HCT116 (cell line): ENCODE measurements at regions not wholly inside any gene's neighbourhood (a gene's known extent, or its start where the extent isn't known, plus 50 kb on each side); places are given as distances from the start of the nearest gene placed in this dataset.
A peak's percentile ranks its signal among the peaks of the same experiment; 100 is the strongest.

Source experiments
- ATAC-seq: fragments of 200-7000 bp; cut with Tn5 transposase; 2 replicates; pipeline ENCODE4 v1.9.1; 2020; ENCODE audit warnings: mild to moderate bottlenecking, moderate library complexity
- BruUV-seq: library from RNA; stranded (reverse); fragments of 400-500 nt; replicated peaks from 2 replicates; lab custom pipeline; 2021; lab: Mats Ljungman, UMichigan
- CTCF ChIA-PET: fragments of 300-600 bp; sonication (Branson Sonifier 250); formaldehyde crosslinking; loops from one replicate; lab custom pipeline; 2021; ENCODE audit warnings: antibody characterized with exemption; lab: Charles Lee
- POLR2A ChIA-PET: fragments of 300-600, 350-600 bp; sonication (Branson Sonifier 250); formaldehyde crosslinking; loops from one replicate; lab custom pipeline; 2021; ENCODE audit warnings: antibody characterized with exemption; lab: Charles Lee
- RAD21 ChIA-PET, 2 experiments: fragments of 300-600 bp; sonication (Branson Sonifier 250); formaldehyde crosslinking; loops; one replicate each; lab custom pipeline; 2023; ENCODE audit warnings: low total read pairs in 2 of 2; ENCODE audit not compliant: uncharacterized antibody in 2 of 2, unreplicated experiment in 2 of 2, low non-redundant PET in 1 of 2; lab: Charles Lee
- DNase-seq: peaks from one replicate; pipeline ENCODE4 v3.0.0-alpha.2; 2010; ENCODE audit warnings: low read depth, low spot score
- H2AFZ ChIP-seq: fragments of 200-600 bp; shearing (Covaris generic), sonication (generic); 2 replicates; pipeline ENCODE4 v1.6.1; 2017; ENCODE audit warnings: low read depth, mixed run types, mixed read lengths, antibody characterized with exemption, low read length; ENCODE audit not compliant: poor library complexity, severe bottlenecking
- H3K27ac ChIP-seq: 2 replicates; pipeline ENCODE4 v1.5.1; 2012; ENCODE audit warnings: low read depth, low read length
- H3K27me3 ChIP-seq: fragments of 200-600 bp; sonication (generic); 2 replicates; pipeline ENCODE4 v1.6.1; 2016; ENCODE audit warnings: mixed run types, low read length, mixed read lengths; ENCODE audit not compliant: insufficient read depth
- H3K36me3 ChIP-seq, 2 experiments: fragments of 200-500 bp in 1 of 2; fragments of 200-600 bp in 1 of 2; sonication (Bioruptor generic) in 1 of 2; sonication (generic) in 1 of 2; 2 replicates each; pipeline versions ENCODE4 v1.5.1 to v1.6.1; 2014 to 2016; ENCODE audit warnings: low read length in 2 of 2, inconsistent platforms in 1 of 2, mixed read lengths in 1 of 2, mixed run types in 1 of 2; ENCODE audit not compliant: insufficient read depth in 2 of 2, control insufficient read depth in 1 of 2
- H3K4me1 ChIP-seq, 2 experiments: fragments of 200-600 bp in 1 of 2; sonication (generic) in 1 of 2; 2 replicates each; pipeline versions ENCODE4 v1.5.1 to v1.6.1; 2012 to 2017; ENCODE audit warnings: low read length in 2 of 2, inconsistent platforms in 1 of 2, mild to moderate bottlenecking in 1 of 2, mixed read lengths in 1 of 2, mixed run types in 1 of 2, moderate library complexity in 1 of 2; ENCODE audit not compliant: insufficient read depth in 2 of 2, control insufficient read depth in 1 of 2
- H3K4me2 ChIP-seq: fragments of 200-600 bp; sonication (generic); 2 replicates; pipeline ENCODE4 v1.6.1; 2017; ENCODE audit warnings: mixed run types, low read length, mixed read lengths
- H3K4me3 ChIP-seq, 2 experiments: fragments of 200-600 bp in 1 of 2; sonication (generic) in 1 of 2; replicated peaks in 1 of 2; 2 replicates each; pipeline ENCODE4 v1.5.1; 2011 to 2016; ENCODE audit warnings: low read length in 2 of 2, control low read depth in 1 of 2, low read depth in 1 of 2, mild to moderate bottlenecking in 1 of 2, mixed read lengths in 1 of 2, mixed run types in 1 of 2
- H3K79me2 ChIP-seq: fragments of 200-600 bp; sonication (generic); 2 replicates; pipeline ENCODE4 v1.6.1; 2017; ENCODE audit warnings: mild to moderate bottlenecking, mixed run types, low read length, moderate library complexity, mixed read lengths; ENCODE audit not compliant: insufficient read depth
- H3K9ac ChIP-seq: fragments of 200-600 bp; sonication (generic); 2 replicates; pipeline ENCODE4 v1.6.1; 2016; ENCODE audit warnings: low read length, mixed read lengths
- H3K9me2 ChIP-seq: fragments of 200-600 bp; sonication (generic), shearing (Covaris generic); 2 replicates; pipeline ENCODE4 v1.6.1; 2017; ENCODE audit warnings: mixed run types, mild to moderate bottlenecking, moderate library complexity; ENCODE audit not compliant: insufficient read depth
- H3K9me3 ChIP-seq, 2 experiments: fragments of 200-500 bp in 1 of 2; fragments of 200-600 bp in 1 of 2; sonication (Bioruptor generic) in 1 of 2; sonication (generic) in 1 of 2; 2 replicates each; pipeline ENCODE4 v1.6.1; 2014 to 2017; ENCODE audit warnings: low read length in 2 of 2, mixed read lengths in 2 of 2, inconsistent platforms in 1 of 2, low read depth in 1 of 2, mild to moderate bottlenecking in 1 of 2, mixed run types in 1 of 2, moderate library complexity in 1 of 2; ENCODE audit not compliant: control insufficient read depth in 1 of 2, insufficient read depth in 1 of 2
- H4K20me1 ChIP-seq: fragments of 200-600 bp; sonication (generic), shearing (Covaris generic); 2 replicates; pipeline ENCODE4 v1.6.1; 2017; ENCODE audit warnings: mixed run types, mild to moderate bottlenecking, moderate library complexity; ENCODE audit not compliant: insufficient read depth
- ATF3 ChIP-seq: IDR thresholded peaks from 2 replicates; pipeline ENCODE4 v1.6.1; 2012
- CBX3 ChIP-seq: IDR thresholded peaks from 2 replicates; pipeline ENCODE4 v1.6.1; 2012; ENCODE audit warnings: low read depth
- CEBPB ChIP-seq: IDR thresholded peaks from 2 replicates; pipeline ENCODE4 v1.6.1; 2012; ENCODE audit warnings: low read depth
- CTCF ChIP-seq, 3 experiments: fragments of 200-600 bp in 1 of 3; sonication (generic) in 1 of 3; IDR thresholded peaks in 2 of 3; conservative IDR thresholded peaks in 1 of 3; 2 replicates each; pipeline ENCODE4 v1.5.1; 2012 to 2017; ENCODE audit warnings: low read depth in 2 of 3, low read length in 2 of 3, antibody characterized with exemption in 1 of 3, borderline replicate concordance in 1 of 3, control low read depth in 1 of 3, mild to moderate bottlenecking in 1 of 3, mixed read lengths in 1 of 3, mixed run types in 1 of 3, moderate library complexity in 1 of 3; ENCODE audit not compliant: insufficient read depth in 1 of 3
- EGR1 ChIP-seq: IDR thresholded peaks from 2 replicates; pipeline ENCODE4 v1.6.1; 2012; ENCODE audit warnings: low read depth
- EZH2 ChIP-seq: fragments of 200-600 bp; sonication (generic); IDR thresholded peaks from 2 replicates; pipeline ENCODE4 v1.6.1; 2017; ENCODE audit warnings: antibody characterized with exemption, mixed run types
- RAD21 ChIP-seq: IDR thresholded peaks from 2 replicates; pipeline ENCODE4 v1.6.1; 2012; ENCODE audit warnings: low read depth, mild to moderate bottlenecking
- REST ChIP-seq: IDR thresholded peaks from 2 replicates; pipeline ENCODE4 v1.6.1; 2012; ENCODE audit warnings: low read depth
- SIN3A ChIP-seq: IDR thresholded peaks from 2 replicates; pipeline ENCODE4 v1.6.1; 2012; ENCODE audit warnings: low read depth
- YY1 ChIP-seq: IDR thresholded peaks from 2 replicates; pipeline ENCODE4 v1.6.1; 2011; ENCODE audit warnings: low read length, low read depth, moderate library complexity, mild to moderate bottlenecking; ENCODE audit not compliant: insufficient replicate concordance; ENCODE audit errors: extremely low read depth
- ZFX ChIP-seq: fragments of 450-650 bp; IDR thresholded peaks from 2 replicates; pipeline ENCODE4 v1.6.1; 2017
- ZNF274 ChIP-seq: fragments of 200-500 bp; sonication (Bioruptor generic); IDR thresholded peaks from 2 replicates; pipeline ENCODE4 v1.6.1; 2014; ENCODE audit warnings: mild to moderate bottlenecking, low read depth, low read length, inconsistent platforms
- intact Hi-C: fragments of 100-400 bp; cut with micrococcal nuclease; formaldehyde crosslinking; loops from 2 replicates; pipeline ENCODE4 v1.10.0; 2022
- TF ChIP-seq, protein P1 (sequence below): IDR thresholded peaks from 2 replicates; pipeline ENCODE4 v1.6.1; 2011; ENCODE audit warnings: mild to moderate bottlenecking, low read length, moderate library complexity; ENCODE audit not compliant: insufficient replicate concordance; ENCODE audit errors: extremely low read depth

DNA sequence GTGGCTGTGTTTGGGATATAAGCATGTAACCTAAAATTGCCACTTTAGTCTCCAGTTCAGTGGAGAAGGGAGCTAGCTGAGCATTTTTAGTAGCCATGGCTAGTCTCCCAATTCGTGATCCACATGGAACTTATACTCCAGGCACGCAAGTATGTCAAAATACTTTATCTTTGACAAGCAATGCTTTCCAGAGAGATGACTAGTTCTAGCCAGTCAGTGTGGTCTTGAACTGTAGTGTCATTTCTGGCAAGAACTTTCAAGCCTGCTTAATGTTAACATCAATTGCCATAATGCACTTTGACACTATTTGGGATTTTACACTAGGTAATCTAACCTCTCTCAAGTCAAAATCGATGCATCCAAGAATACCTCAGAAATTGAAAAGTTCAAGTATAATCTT lies 660.0 kb downstream of the PTPRC start:
- RAD21 ChIA-PET, result no interaction called here
- H3K27ac ChIP-seq, result no peak overlapping the region
- no peaks in the 10 kb centered on the region for H3K9me2 ChIP-seq
- H3K4me2 ChIP-seq, result no peak overlapping the region
- BruUV-seq, result no TSS peak
- intact Hi-C loops, result no loop called here
- no peaks in the 10 kb centered on the region for H3K9me3 ChIP-seq
- H3K36me3 ChIP-seq, result no peaks in the 10 kb centered on the region
- TF ChIP-seq SIN3A (no peak), ZNF274 (no peak), CBX3 (no peak), ZFX (no peak), EZH2 (no peak), EGR1 (no peak), ATF3 (no peak), CTCF (IDR thresholded peaks at IDR 0.05 in 2 of 3, conservative IDR thresholded peaks at IDR 0.05 in 1 of 3; ENCODE audit: borderline replicate concordance in 1 of 3, insufficient read depth in 1 of 3, low read depth in 2 of 3, low read length in 2 of 3) (no peak), CEBPB (no peak), RAD21 (no peak), REST (no peak), YY1 (no peak)
- TF ChIP-seq, protein P1, sequence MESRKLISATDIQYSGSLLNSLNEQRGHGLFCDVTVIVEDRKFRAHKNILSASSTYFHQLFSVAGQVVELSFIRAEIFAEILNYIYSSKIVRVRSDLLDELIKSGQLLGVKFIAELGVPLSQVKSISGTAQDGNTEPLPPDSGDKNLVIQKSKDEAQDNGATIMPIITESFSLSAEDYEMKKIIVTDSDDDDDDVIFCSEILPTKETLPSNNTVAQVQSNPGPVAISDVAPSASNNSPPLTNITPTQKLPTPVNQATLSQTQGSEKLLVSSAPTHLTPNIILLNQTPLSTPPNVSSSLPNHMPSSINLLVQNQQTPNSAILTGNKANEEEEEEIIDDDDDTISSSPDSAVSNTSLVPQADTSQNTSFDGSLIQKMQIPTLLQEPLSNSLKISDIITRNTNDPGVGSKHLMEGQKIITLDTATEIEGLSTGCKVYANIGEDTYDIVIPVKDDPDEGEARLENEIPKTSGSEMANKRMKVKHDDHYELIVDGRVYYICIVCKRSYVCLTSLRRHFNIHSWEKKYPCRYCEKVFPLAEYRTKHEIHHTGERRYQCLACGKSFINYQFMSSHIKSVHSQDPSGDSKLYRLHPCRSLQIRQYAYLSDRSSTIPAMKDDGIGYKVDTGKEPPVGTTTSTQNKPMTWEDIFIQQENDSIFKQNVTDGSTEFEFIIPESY, result no peak
- TF ChIP-seq, all 23 proteins: peak for 0
- DNase-seq (no peak), ATAC-seq (no peak)
- peak overlapping the region; percentile 22 for H2AFZ ChIP-seq
- no peak overlapping the region for H3K9ac ChIP-seq
- H3K4me1 ChIP-seq, result peaks cover 7 to 8% of the 10 kb centered on the region in 2 experiments; a peak in 3 of 4 replicates
- ChIA-PET CTCF (no interaction called here), POLR2A (no interaction called here)
- H3K4me3 ChIP-seq, result no peak overlapping the region
- no peaks in the 10 kb centered on the region for H4K20me1 ChIP-seq
- H3K79me2 ChIP-seq, result no peaks in the 10 kb centered on the region
- no peaks in the 10 kb centered on the region for H3K27me3 ChIP-seq
